Karpas-422 (cell line): ENCODE measurements at regions not wholly inside any gene's neighbourhood (a gene's known extent, or its start where the extent isn't known, plus 50 kb on each side); places are given as distances from the start of the nearest gene placed in this dataset.

Experiments
- DNase-seq: peaks from one replicate; pipeline ENCODE4 v3.0.0-alpha.2; 2015
- H2AFZ ChIP-seq: fragments of 200-600 bp; sonication (generic); 2 replicates; pipeline ENCODE4 v1.6.1; 2014; ENCODE audit warnings: antibody characterized with exemption, low read length, mixed read lengths
- H3K27ac ChIP-seq: fragments of 200-600 bp; sonication (generic); 2 replicates; pipeline ENCODE4 v1.5.1; 2014; ENCODE audit warnings: mild to moderate bottlenecking, low read length, moderate library complexity
- H3K27me3 ChIP-seq: fragments of 200-600 bp; sonication (generic); 2 replicates; pipeline ENCODE4 v1.6.1; 2014; ENCODE audit warnings: low read length, mixed read lengths
- H3K36me3 ChIP-seq: fragments of 200-600 bp; sonication (generic); 2 replicates; pipeline ENCODE4 v1.6.1; 2014; ENCODE audit warnings: low read length, mixed read lengths; ENCODE audit not compliant: insufficient read depth
- H3K4me1 ChIP-seq: fragments of 200-600 bp; sonication (generic); 2 replicates; pipeline ENCODE4 v1.6.1; 2014; ENCODE audit warnings: mild to moderate bottlenecking, low read length, mixed read lengths
- H3K4me2 ChIP-seq: fragments of 200-600 bp; sonication (generic); 2 replicates; pipeline ENCODE4 v1.6.1; 2014; ENCODE audit warnings: low read length, low read depth, mild to moderate bottlenecking; ENCODE audit not compliant: poor library complexity, severe bottlenecking
- H3K4me3 ChIP-seq: fragments of 200-600 bp; sonication (generic); 2 replicates; pipeline ENCODE4 v1.5.1; 2014; ENCODE audit warnings: mild to moderate bottlenecking, antibody characterized with exemption, low read length, mixed read lengths
- H3K79me2 ChIP-seq: fragments of 200-600 bp; sonication (generic); 2 replicates; pipeline ENCODE4 v1.6.1; 2014; ENCODE audit warnings: mild to moderate bottlenecking, low read length, mixed read lengths
- H3K9ac ChIP-seq: fragments of 200-600 bp; sonication (generic); 2 replicates; pipeline ENCODE4 v1.6.0; 2014; ENCODE audit warnings: low read length
- H3K9me2 ChIP-seq: fragments of 200-600 bp; sonication (generic), shearing (Covaris generic); replicated peaks from 2 replicates; pipeline ENCODE4 v1.6.0; 2014; ENCODE audit warnings: mild to moderate bottlenecking, low read length, moderate library complexity; ENCODE audit not compliant: insufficient read depth
- H3K9me3 ChIP-seq: fragments of 300-700, 200-600 bp; sonication (generic); 2 replicates; pipeline ENCODE4 v1.6.1; 2014; ENCODE audit warnings: low read length, mixed read lengths
- H4K20me1 ChIP-seq: fragments of 200-600 bp; sonication (generic); 2 replicates; pipeline ENCODE4 v1.6.1; 2014; ENCODE audit warnings: mild to moderate bottlenecking, antibody characterized with exemption, low read length, low read depth; ENCODE audit not compliant: insufficient read depth

DNA sequence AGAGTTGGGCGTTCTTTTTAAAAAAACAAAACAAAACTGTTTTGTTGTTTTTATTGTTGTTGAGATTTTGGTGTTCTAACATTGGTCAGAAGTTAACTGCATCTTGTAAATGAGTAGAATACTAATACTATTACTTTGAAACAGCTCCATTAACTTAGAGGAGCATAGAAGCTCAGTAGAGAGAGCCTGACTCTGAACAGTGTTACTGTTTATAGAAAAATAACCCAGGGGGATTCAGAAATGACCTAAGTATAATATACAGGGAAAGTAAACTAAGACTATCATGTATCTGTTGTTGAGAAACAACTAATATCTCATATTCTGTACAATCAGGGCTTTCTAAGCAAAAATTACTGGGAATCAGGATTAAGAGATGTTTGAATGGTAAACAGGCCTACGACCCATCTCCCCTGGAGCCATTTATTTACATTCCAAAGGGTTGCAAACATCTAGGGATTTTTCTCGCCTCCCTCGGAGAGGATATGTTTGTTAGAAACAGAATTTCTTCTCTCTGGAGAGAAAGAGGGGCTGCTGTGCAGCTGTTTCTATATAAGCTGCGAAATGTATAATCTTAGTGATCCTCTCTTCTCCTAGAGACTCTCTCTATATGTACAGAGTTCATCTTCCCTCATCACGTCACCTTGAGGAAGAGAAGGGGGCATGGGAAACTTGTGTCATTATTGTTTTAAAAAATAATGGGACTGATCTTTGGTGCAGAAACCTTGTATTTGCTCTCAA, 827.5 kb upstream of the DPPA4 start:
- Histone ChIP-seq H3K9ac (no peak overlapping the region), H3K9me2 (no peaks in the 10 kb centered on the region), H2AFZ (no peak overlapping the region), H4K20me1 (no peaks in the 10 kb centered on the region), H3K4me2 (no peak overlapping the region), H3K4me1 (no peaks in the 10 kb centered on the region), H3K27me3 (no peaks in the 10 kb centered on the region), H3K27ac (no peak overlapping the region), H3K9me3 (peaks cover 31% of the 10 kb centered on the region), H3K79me2 (no peaks in the 10 kb centered on the region), H3K4me3 (no peak overlapping the region), H3K36me3 (no peaks in the 10 kb centered on the region)
- DNase-seq, result no peak

- no peaks in the 10 kb centered on the region for H3K9me2 ChIP-seq
- peaks cover 33% of the 10 kb centered on the region for H3K9me3 ChIP-seq
- H3K4me1 ChIP-seq, result no peaks in the 10 kb centered on the region
- DNase-seq, result no peak
- no peak overlapping the region for H3K27ac ChIP-seq
- no peak overlapping the region for H2AFZ ChIP-seq
- H3K27me3 ChIP-seq, result no peaks in the 10 kb centered on the region
- H4K20me1 ChIP-seq, result no peaks in the 10 kb centered on the region
- no peak overlapping the region for H3K9ac ChIP-seq
- no peaks in the 10 kb centered on the region for H3K36me3 ChIP-seq
- no peak overlapping the region for H3K4me2 ChIP-seq
- no peaks in the 10 kb centered on the region for H3K79me2 ChIP-seq
- H3K4me3 ChIP-seq, result no peak overlapping the region
Measured at GRCh38 chr3:110165370-110165743, 828.0 kb upstream of the DPPA4 start.

GRCh38 chr3:110165753-110166152, 828.4 kb upstream of the DPPA4 start:
- no peak for DNase-seq
- Histone ChIP-seq H3K9ac (no peak overlapping the region), H3K9me3 (peaks cover 33% of the 10 kb centered on the region), H3K4me3 (no peak overlapping the region), H3K4me2 (no peak overlapping the region), H3K4me1 (no peaks in the 10 kb centered on the region), H3K79me2 (no peaks in the 10 kb centered on the region), H3K27ac (no peak overlapping the region), H4K20me1 (no peaks in the 10 kb centered on the region), H2AFZ (no peak overlapping the region), H3K27me3 (no peaks in the 10 kb centered on the region), H3K9me2 (no peaks in the 10 kb centered on the region), H3K36me3 (no peaks in the 10 kb centered on the region)

DNA sequence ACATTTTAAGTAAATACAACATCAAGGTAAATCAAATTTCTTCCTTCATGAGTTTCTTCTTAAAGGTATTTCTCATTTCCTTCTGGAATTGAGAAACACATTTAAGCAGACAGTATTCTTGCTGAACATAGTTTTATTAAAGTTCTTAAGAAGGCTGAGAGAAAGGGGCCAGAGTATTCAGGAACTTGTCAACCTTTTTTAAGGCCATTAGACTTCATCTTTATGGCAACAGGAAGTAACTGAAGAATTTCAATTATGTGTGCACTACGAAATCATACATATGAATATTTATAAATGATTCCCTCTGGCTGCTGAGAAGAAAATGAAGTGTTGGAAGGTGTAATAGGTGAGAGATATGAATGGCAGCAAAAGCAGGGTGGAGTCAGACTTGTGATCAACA, 829.4 kb upstream of the DPPA4 start:
- no peaks in the 10 kb centered on the region for H3K27me3 ChIP-seq
- no peaks in the 10 kb centered on the region for H3K79me2 ChIP-seq
- H3K27ac ChIP-seq, result no peak overlapping the region
- no peaks in the 10 kb centered on the region for H3K36me3 ChIP-seq
- H2AFZ ChIP-seq, result no peak overlapping the region
- H3K9ac ChIP-seq, result no peak overlapping the region
- DNase-seq, result no peak
- H3K4me3 ChIP-seq, result no peak overlapping the region
- H3K4me2 ChIP-seq, result no peak overlapping the region
- H3K9me2 ChIP-seq, result no peaks in the 10 kb centered on the region
- peaks cover 28% of the 10 kb centered on the region for H3K9me3 ChIP-seq
- H3K4me1 ChIP-seq, result no peaks in the 10 kb centered on the region
- H4K20me1 ChIP-seq, result no peaks in the 10 kb centered on the region

DNA sequence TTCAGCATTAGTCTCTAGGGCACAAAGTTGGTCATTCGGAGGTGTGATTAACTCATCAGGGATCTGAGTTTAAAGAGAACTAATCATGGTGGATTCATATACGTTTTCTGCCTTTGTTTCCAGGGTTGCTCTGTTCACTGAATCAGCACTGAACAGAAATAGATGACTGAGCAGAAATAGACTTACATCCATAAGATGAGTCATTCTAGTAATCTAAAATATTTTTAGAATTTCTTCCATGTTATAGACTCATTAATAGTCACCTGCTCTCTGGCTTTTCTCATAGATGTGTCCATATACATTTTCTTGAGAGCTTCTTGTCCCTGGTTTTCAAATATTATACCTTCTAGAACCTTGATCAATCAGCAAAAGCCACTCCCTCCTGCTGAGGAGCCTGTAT, 837.6 kb upstream of the DPPA4 start:
- Histone ChIP-seq H3K4me3 (no peak overlapping the region), H3K36me3 (no peaks in the 10 kb centered on the region), H3K79me2 (no peaks in the 10 kb centered on the region), H3K4me1 (no peaks in the 10 kb centered on the region), H4K20me1 (no peaks in the 10 kb centered on the region), H3K27me3 (no peaks in the 10 kb centered on the region), H3K9ac (no peak overlapping the region), H3K9me2 (no peaks in the 10 kb centered on the region), H3K4me2 (no peak overlapping the region), H2AFZ (no peak overlapping the region), H3K9me3 (peaks cover 16% of the 10 kb centered on the region; the same call in 1 of the 2 replicates), H3K27ac (no peak overlapping the region)
- no peak for DNase-seq

GRCh38 chr3:110178965-110179364, 841.6 kb upstream of the DPPA4 start:
- Histone ChIP-seq H3K27ac (no peak overlapping the region), H3K9me3 (peaks cover 23% of the 10 kb centered on the region; the same call in 1 of the 2 replicates), H3K4me2 (no peak overlapping the region), H3K27me3 (no peaks in the 10 kb centered on the region), H3K36me3 (no peaks in the 10 kb centered on the region), H4K20me1 (no peaks in the 10 kb centered on the region), H3K9ac (no peak overlapping the region), H3K4me3 (no peak overlapping the region), H3K9me2 (no peaks in the 10 kb centered on the region), H3K79me2 (no peaks in the 10 kb centered on the region), H2AFZ (no peak overlapping the region), H3K4me1 (no peaks in the 10 kb centered on the region)
- no peak for DNase-seq

- Histone ChIP-seq H3K36me3 (no peaks in the 10 kb centered on the region), H3K9me3 (peaks cover 23% of the 10 kb centered on the region; the same call in 1 of the 2 replicates), H3K27ac (no peak overlapping the region), H3K4me1 (no peaks in the 10 kb centered on the region), H3K27me3 (no peaks in the 10 kb centered on the region), H3K79me2 (no peaks in the 10 kb centered on the region), H3K4me3 (no peak overlapping the region), H4K20me1 (no peaks in the 10 kb centered on the region), H2AFZ (no peak overlapping the region), H3K9ac (no peak overlapping the region), H3K9me2 (no peaks in the 10 kb centered on the region), H3K4me2 (no peak overlapping the region)
- no peak for DNase-seq
Measured at GRCh38 chr3:110180733-110181132, 843.4 kb upstream of the DPPA4 start.

DNA sequence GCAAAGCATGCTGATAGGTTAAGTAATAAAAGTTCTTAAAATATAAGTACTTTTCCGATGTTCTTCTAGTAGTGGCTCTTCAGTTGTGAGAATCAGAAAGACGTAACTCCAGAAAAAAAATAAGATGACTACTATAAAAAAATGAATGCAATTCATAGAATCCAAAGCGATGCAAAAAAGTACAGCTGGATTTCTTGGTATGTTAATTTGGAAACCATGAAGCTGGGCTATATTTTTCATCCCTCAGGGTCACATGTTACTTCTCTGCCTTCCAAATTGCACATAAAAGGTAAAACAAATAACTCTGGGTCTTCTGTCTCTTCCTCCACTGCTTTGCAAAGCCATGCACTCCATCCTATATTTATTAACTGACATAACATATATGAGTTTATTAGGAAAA, 843.9 kb upstream of the DPPA4 start:
- H3K4me1 ChIP-seq, result no peaks in the 10 kb centered on the region
- H3K36me3 ChIP-seq, result no peaks in the 10 kb centered on the region
- H4K20me1 ChIP-seq, result no peaks in the 10 kb centered on the region
- H2AFZ ChIP-seq, result no peak overlapping the region
- H3K27ac ChIP-seq, result no peak overlapping the region
- H3K4me2 ChIP-seq, result no peak overlapping the region
- no peak overlapping the region for H3K9ac ChIP-seq
- peaks cover 23% of the 10 kb centered on the region; the same call in 1 of the 2 replicates for H3K9me3 ChIP-seq
- H3K4me3 ChIP-seq, result no peak overlapping the region
- no peaks in the 10 kb centered on the region for H3K9me2 ChIP-seq
- no peak for DNase-seq
- no peaks in the 10 kb centered on the region for H3K79me2 ChIP-seq
- no peaks in the 10 kb centered on the region for H3K27me3 ChIP-seq
